ENCODE measurements at regions not wholly inside any gene's neighbourhood (a gene's known extent, or its start where the extent isn't known, plus 50 kb on each side); places are given as distances from the start of the nearest gene placed in this dataset.
A peak's percentile ranks its signal among the peaks of the same experiment; 100 is the strongest.

DNA sequence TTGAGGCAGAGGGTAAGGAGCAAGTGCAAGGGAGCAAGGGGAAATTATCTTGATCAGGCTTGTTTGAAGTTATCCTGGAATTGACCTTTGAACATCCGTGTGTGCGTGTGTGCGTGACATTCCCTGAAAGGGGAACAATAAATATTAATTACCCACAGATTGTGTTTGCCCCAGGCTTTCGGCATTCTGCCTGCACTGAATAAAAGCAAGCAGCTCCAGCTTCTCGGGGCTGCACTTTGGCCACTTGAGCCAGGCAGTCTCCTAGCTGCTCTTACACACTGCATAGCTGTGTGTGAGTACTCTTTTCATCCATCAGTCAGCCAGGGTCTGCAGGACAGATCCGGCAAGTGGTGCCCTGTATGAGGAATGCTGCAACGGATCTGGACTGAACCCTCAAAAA is 107.7 kb upstream of the BTN3A2 start:
- no peaks in the 10 kb centered on the region for H3K27me3 Mint-ChIP-seq (ENCODE audit: low read depth)
- no peak overlapping the region for H3K4ac ChIP-seq (ENCODE audit: low read depth, low read length)
- H3K23ac ChIP-seq (ENCODE audit: insufficient read length, low read depth, low read length): no peak overlapping the region
- H3K36me3 Mint-ChIP-seq (ENCODE audit: insufficient read depth in 1 of 3, low read depth in 3 of 3): peaks cover 0 to 4% (median 2%) of the 10 kb centered on the region in 3 experiments; a peak in 2 of 7 replicates
- H3K4me1 ChIP-seq (ENCODE audit: insufficient read depth, low read length): peaks cover 2% of the 10 kb centered on the region; the same call in 1 of the 2 replicates
- H4K91ac ChIP-seq (ENCODE audit: insufficient read length, low read depth, low read length): no peak overlapping the region
- no peak overlapping the region for H3K56ac ChIP-seq (ENCODE audit: insufficient read length, low read depth, low read length)
- H3K9me3 Mint-ChIP-seq: no peaks in the 10 kb centered on the region
- no peak overlapping the region for H3K27ac ChIP-seq (ENCODE audit: insufficient read length, low read depth, low read length)
- no peaks in the 10 kb centered on the region for H3K23me2 ChIP-seq (ENCODE audit: insufficient read length, low read depth, low read length, poor library complexity, severe bottlenecking)
- H3K18ac ChIP-seq (ENCODE audit: insufficient read length, low read depth, low read length): no peak overlapping the region
- H3K27ac Mint-ChIP-seq: peak overlapping the region in 1 of 3 experiments; percentile 84; a peak in 2 of 7 replicates
- no peak overlapping the region for H2AK5ac ChIP-seq (ENCODE audit: insufficient read length, low read length)
- no peak overlapping the region for H2BK12ac ChIP-seq (ENCODE audit: insufficient read length, low read depth, low read length)
- TF ChIP-seq, protein P1, sequence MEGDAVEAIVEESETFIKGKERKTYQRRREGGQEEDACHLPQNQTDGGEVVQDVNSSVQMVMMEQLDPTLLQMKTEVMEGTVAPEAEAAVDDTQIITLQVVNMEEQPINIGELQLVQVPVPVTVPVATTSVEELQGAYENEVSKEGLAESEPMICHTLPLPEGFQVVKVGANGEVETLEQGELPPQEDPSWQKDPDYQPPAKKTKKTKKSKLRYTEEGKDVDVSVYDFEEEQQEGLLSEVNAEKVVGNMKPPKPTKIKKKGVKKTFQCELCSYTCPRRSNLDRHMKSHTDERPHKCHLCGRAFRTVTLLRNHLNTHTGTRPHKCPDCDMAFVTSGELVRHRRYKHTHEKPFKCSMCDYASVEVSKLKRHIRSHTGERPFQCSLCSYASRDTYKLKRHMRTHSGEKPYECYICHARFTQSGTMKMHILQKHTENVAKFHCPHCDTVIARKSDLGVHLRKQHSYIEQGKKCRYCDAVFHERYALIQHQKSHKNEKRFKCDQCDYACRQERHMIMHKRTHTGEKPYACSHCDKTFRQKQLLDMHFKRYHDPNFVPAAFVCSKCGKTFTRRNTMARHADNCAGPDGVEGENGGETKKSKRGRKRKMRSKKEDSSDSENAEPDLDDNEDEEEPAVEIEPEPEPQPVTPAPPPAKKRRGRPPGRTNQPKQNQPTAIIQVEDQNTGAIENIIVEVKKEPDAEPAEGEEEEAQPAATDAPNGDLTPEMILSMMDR (conservative IDR thresholded peaks at IDR 0.05): no peak
- H4K5ac ChIP-seq (ENCODE audit: insufficient read length, low read depth, low read length): no peak overlapping the region
- H3K9me3 ChIP-seq (ENCODE audit: control insufficient read depth, low read depth, low read length): no peaks in the 10 kb centered on the region
- no peak for DNase-seq
- no peaks in the 10 kb centered on the region for H4K20me1 ChIP-seq (ENCODE audit: control insufficient read depth, insufficient read depth, insufficient read length)
- peaks cover 34 to 40% of the 10 kb centered on the region in 2 experiments for H3K4me1 Mint-ChIP-seq
- H3K9ac ChIP-seq (ENCODE audit: extremely low read depth, insufficient read length, low read length): no peak overlapping the region
- H3K14ac ChIP-seq (ENCODE audit: insufficient read depth, low read length): no peak overlapping the region
- H3K79me1 ChIP-seq (ENCODE audit: insufficient read depth, low read depth, low read length, poor library complexity, severe bottlenecking): no peaks in the 10 kb centered on the region
- H2AFZ ChIP-seq (ENCODE audit: low read length): no peak overlapping the region
- H2BK120ac ChIP-seq (ENCODE audit: low read depth, low read length, poor library complexity, severe bottlenecking): no peak overlapping the region
- WGBS (ENCODE audit: extremely low coverage, insufficient read length, low lambda C conversion rate): no CpG with 5 or more reads among the region's 7 CpGs
- H3K4me3 Mint-ChIP-seq: no peak overlapping the region
- H3K4me2 ChIP-seq (ENCODE audit: insufficient read depth, insufficient read length, low read length): no peak overlapping the region
- H3T11ph ChIP-seq (ENCODE audit: low read length): no peak overlapping the region
- no peak overlapping the region for H4K8ac ChIP-seq (replicated peaks; ENCODE audit: insufficient read length, low read depth, low read length)
- H2BK20ac ChIP-seq (ENCODE audit: low read depth, low read length, poor library complexity, severe bottlenecking): no peak overlapping the region
- no peak overlapping the region for H2BK15ac ChIP-seq (ENCODE audit: low read depth, low read length)
- H3K27me3 ChIP-seq (ENCODE audit: insufficient read depth, low read length): no peaks in the 10 kb centered on the region
- H3K79me2 ChIP-seq (ENCODE audit: insufficient read depth, low read length): no peaks in the 10 kb centered on the region
- no peak overlapping the region for H2BK5ac ChIP-seq (ENCODE audit: insufficient read length, low read length)

All from H9 (cell line).